Suppressor macrophage treated with lipopolysaccharide for 1 hour (primary cell): ENCODE measurements at regions not wholly inside any gene's neighbourhood (a gene's known extent, or its start where the extent isn't known, plus 50 kb on each side); places are given as distances from the start of the nearest gene placed in this dataset.
"Not testable (repeated sequence)": the region's sequence is repeated elsewhere in the genome, so short reads cannot be mapped to it uniquely, and the experiment has no call there.

ENCODE experiments used
- DNase-seq, 3 donors: peaks; one replicate each; pipeline ENCODE4 v3.0.0-alpha.2; 2020 to 2022

- not testable (repeated sequence) for DNase-seq
These were observed 308.1 kb upstream of the B3GAT1 start for GRCh38 chr11:134719940-134720690.

GRCh38 chr11:134719397-134719796 lies 307.4 kb upstream of the B3GAT1 start:
- DNase-seq = no peak

- DNase-seq = no peak
These were observed 304.5 kb upstream of the B3GAT1 start for GRCh38 chr11:134716582-134716981.

- no peak for DNase-seq
These were observed 302.1 kb upstream of the B3GAT1 start for GRCh38 chr11:134714021-134714656.

GRCh38 chr11:134712228-134713145 lies 300.4 kb upstream of the B3GAT1 start:
- no peak for DNase-seq

GRCh38 chr11:134711588-134711987 lies 299.5 kb upstream of the B3GAT1 start:
- no peak for DNase-seq

- no peak for DNase-seq
These were observed 298.9 kb upstream of the B3GAT1 start for GRCh38 chr11:134710861-134711407.

- no peak for DNase-seq
These were observed 293.8 kb upstream of the B3GAT1 start for GRCh38 chr11:134705858-134706257.

GRCh38 chr11:134702827-134703226 lies 290.8 kb upstream of the B3GAT1 start:
- DNase-seq = no peak

- DNase-seq = no peak
These were observed 289.6 kb upstream of the B3GAT1 start for GRCh38 chr11:134701564-134702165.

- no peak for DNase-seq
These were observed 288.1 kb upstream of the B3GAT1 start for GRCh38 chr11:134700101-134700640.

GRCh38 chr11:134696455-134696854 lies 284.4 kb upstream of the B3GAT1 start:
- no peak for DNase-seq

- DNase-seq = no peak
These were observed 279.9 kb upstream of the B3GAT1 start for GRCh38 chr11:134691985-134692384.

- no peak for DNase-seq
These were observed 279.3 kb upstream of the B3GAT1 start for GRCh38 chr11:134691295-134691873.

GRCh38 chr11:134689886-134690285 lies 277.8 kb upstream of the B3GAT1 start:
- no peak for DNase-seq

GRCh38 chr11:134687548-134687947 lies 275.5 kb upstream of the B3GAT1 start:
- DNase-seq = no peak

GRCh38 chr11:134686460-134687061 lies 274.5 kb upstream of the B3GAT1 start:
- no peak for DNase-seq

- DNase-seq = no peak
These were observed 273.8 kb upstream of the B3GAT1 start for GRCh38 chr11:134685793-134686380.

- no peak for DNase-seq
These were observed 272.5 kb upstream of the B3GAT1 start for GRCh38 chr11:134684576-134684975.

GRCh38 chr11:134683860-134684259 lies 271.8 kb upstream of the B3GAT1 start:
- DNase-seq = no peak

- DNase-seq = no peak
These were observed 270.5 kb upstream of the B3GAT1 start for GRCh38 chr11:134682577-134682976.
